SH-SY5Y (cell line): ENCODE measurements at regions not wholly inside any gene's neighbourhood (a gene's known extent, or its start where the extent isn't known, plus 50 kb on each side); places are given as distances from the start of the nearest gene placed in this dataset.

Experiments used
- GATA2 ChIP-seq: IDR thresholded peaks from 2 replicates; pipeline ENCODE4 v1.6.1; 2011; ENCODE audit warnings: mild to moderate bottlenecking, low read depth, low read length
- GATA3 ChIP-seq: IDR thresholded peaks from 2 replicates; pipeline ENCODE4 v1.6.1; 2011; ENCODE audit warnings: low read depth, mild to moderate bottlenecking, low read length, moderate library complexity

- TF ChIP-seq GATA3 = no peak
- TF ChIP-seq GATA2 = no peak
These were observed 742.5 kb upstream of the MDGA2 start for GRCh38 chr14:48417715-48418500.
